SK-N-SH treated with all-trans-retinoic acid at 6 μM for 48 hours (cell line): ENCODE measurements at regions not wholly inside any gene's neighbourhood (a gene's known extent, or its start where the extent isn't known, plus 50 kb on each side); places are given as distances from the start of the nearest gene placed in this dataset.

ENCODE experiments used
- ATAC-seq: fragments of 200-7000 bp; cut with Tn5 transposase; 3 replicates; pipeline ENCODE4 v1.9.1; 2020; ENCODE audit warnings: mild to moderate bottlenecking, moderate library complexity
- ARNTL ChIP-seq: fragments of 450-650 bp; formaldehyde crosslinking; IDR thresholded peaks from 2 replicates; pipeline ENCODE4 v1.5.0; 2020; ENCODE audit warnings: low read depth, mild to moderate bottlenecking, moderate library complexity, borderline replicate concordance
- BACH2 ChIP-seq: fragments of 250-450 bp; sonication (Bioruptor Pico); IDR thresholded peaks from 2 replicates; pipeline ENCODE4 v1.9.0; 2021; ENCODE audit warnings: mild to moderate bottlenecking, borderline replicate concordance
- CSDC2 ChIP-seq: fragments of 250-450 bp; sonication (Bioruptor Pico); IDR thresholded peaks from 2 replicates; pipeline ENCODE4 v1.5.0; 2020; ENCODE audit warnings: mild to moderate bottlenecking, moderate library complexity
- ESRRG ChIP-seq: fragments of 250-450 bp; sonication (Bioruptor Pico); IDR thresholded peaks from 2 replicates; pipeline ENCODE4 v1.6.1; 2021; ENCODE audit warnings: mild to moderate bottlenecking
- GLIS3 ChIP-seq: fragments of 250-450 bp; sonication (Bioruptor Pico); IDR thresholded peaks from 2 replicates; pipeline ENCODE4 v1.5.0; 2020; ENCODE audit warnings: mild to moderate bottlenecking, moderate library complexity
- ISL1 ChIP-seq: fragments of 250-450 bp; sonication (Bioruptor Pico); IDR thresholded peaks from 2 replicates; pipeline ENCODE4 v2.1.2; 2022; ENCODE audit warnings: mild to moderate bottlenecking, moderate library complexity
- OSR1 ChIP-seq: fragments of 250-450 bp; sonication (Bioruptor Pico); IDR thresholded peaks from 2 replicates; pipeline ENCODE4 v1.8.0; 2022; ENCODE audit warnings: moderate library complexity, mild to moderate bottlenecking, inconsistent platforms
- POU6F1 ChIP-seq: fragments of 250-450 bp; sonication (Bioruptor Pico); IDR thresholded peaks from 2 replicates; pipeline ENCODE4 v1.8.0; 2021; ENCODE audit warnings: low read depth, mild to moderate bottlenecking, moderate library complexity, borderline replicate concordance
- PPARA ChIP-seq: fragments of 250-450 bp; sonication (Bioruptor Pico); IDR thresholded peaks from 2 replicates; pipeline ENCODE4 v1.5.0; 2020; ENCODE audit warnings: mild to moderate bottlenecking, borderline replicate concordance
- RARB ChIP-seq: fragments of 250-450 bp; sonication (Bioruptor Pico); IDR thresholded peaks from 2 replicates; pipeline ENCODE4 v1.8.0; 2021; ENCODE audit warnings: mild to moderate bottlenecking, moderate library complexity
- SNAI2 ChIP-seq: fragments of 250-450 bp; sonication (Bioruptor Pico); IDR thresholded peaks from 2 replicates; pipeline ENCODE4 v1.5.0; 2020; ENCODE audit warnings: mild to moderate bottlenecking, moderate library complexity
- TOX ChIP-seq: fragments of 250-450 bp; sonication (Bioruptor Pico); IDR thresholded peaks from 2 replicates; pipeline ENCODE4 v1.8.0; 2021; ENCODE audit warnings: mild to moderate bottlenecking, moderate library complexity, borderline replicate concordance
- TSHZ2 ChIP-seq: fragments of 250-450 bp; sonication (Bioruptor Pico); IDR thresholded peaks from 2 replicates; pipeline ENCODE4 v1.5.0; 2020; ENCODE audit warnings: mild to moderate bottlenecking, moderate library complexity
- ZC3H10 ChIP-seq: fragments of 250-450 bp; sonication (Bioruptor Pico); IDR thresholded peaks from 2 replicates; pipeline ENCODE4 v1.5.1; 2021; ENCODE audit warnings: mild to moderate bottlenecking, moderate library complexity
- ZFP3 ChIP-seq: fragments of 250-450 bp; sonication (Bioruptor Pico); IDR thresholded peaks from 2 replicates; pipeline ENCODE4 v1.5.0; 2020; ENCODE audit warnings: mild to moderate bottlenecking, moderate library complexity
- ZFP30 ChIP-seq: fragments of 450-650 bp; formaldehyde crosslinking; IDR thresholded peaks from 2 replicates; pipeline ENCODE4 v1.5.0; 2022; ENCODE audit warnings: mild to moderate bottlenecking, moderate library complexity
- ZNF565 ChIP-seq: fragments of 450-650 bp; formaldehyde crosslinking; conservative IDR thresholded peaks from 2 replicates; pipeline ENCODE4 v1.5.0; 2020; ENCODE audit warnings: low read depth, mild to moderate bottlenecking, moderate library complexity
- ZNF70 ChIP-seq: fragments of 450-650 bp; formaldehyde crosslinking; IDR thresholded peaks from 2 replicates; pipeline ENCODE4 v1.5.0; 2020; ENCODE audit warnings: mild to moderate bottlenecking, moderate library complexity
- ZNF8 ChIP-seq: fragments of 450-650 bp; formaldehyde crosslinking; IDR thresholded peaks from 2 replicates; pipeline ENCODE4 v1.5.0; 2020; ENCODE audit warnings: mild to moderate bottlenecking, moderate library complexity
- TF ChIP-seq, protein P1 (sequence below): fragments of 250-450 bp; sonication (Bioruptor Pico); IDR thresholded peaks from 2 replicates; pipeline ENCODE4 v1.8.0; 2020; ENCODE audit warnings: mild to moderate bottlenecking, moderate library complexity, borderline replicate concordance
- TF ChIP-seq, protein P2 (sequence below): fragments of 250-450 bp; sonication (Bioruptor Pico); IDR thresholded peaks from 2 replicates; pipeline ENCODE4 v1.5.1; 2020; ENCODE audit warnings: low read depth, mild to moderate bottlenecking, moderate library complexity
- TF ChIP-seq, protein P3 (sequence below): fragments of 250-450 bp; sonication (Bioruptor Pico); IDR thresholded peaks from 2 replicates; pipeline ENCODE4 v1.5.1; 2021; ENCODE audit warnings: mild to moderate bottlenecking, moderate library complexity

DNA sequence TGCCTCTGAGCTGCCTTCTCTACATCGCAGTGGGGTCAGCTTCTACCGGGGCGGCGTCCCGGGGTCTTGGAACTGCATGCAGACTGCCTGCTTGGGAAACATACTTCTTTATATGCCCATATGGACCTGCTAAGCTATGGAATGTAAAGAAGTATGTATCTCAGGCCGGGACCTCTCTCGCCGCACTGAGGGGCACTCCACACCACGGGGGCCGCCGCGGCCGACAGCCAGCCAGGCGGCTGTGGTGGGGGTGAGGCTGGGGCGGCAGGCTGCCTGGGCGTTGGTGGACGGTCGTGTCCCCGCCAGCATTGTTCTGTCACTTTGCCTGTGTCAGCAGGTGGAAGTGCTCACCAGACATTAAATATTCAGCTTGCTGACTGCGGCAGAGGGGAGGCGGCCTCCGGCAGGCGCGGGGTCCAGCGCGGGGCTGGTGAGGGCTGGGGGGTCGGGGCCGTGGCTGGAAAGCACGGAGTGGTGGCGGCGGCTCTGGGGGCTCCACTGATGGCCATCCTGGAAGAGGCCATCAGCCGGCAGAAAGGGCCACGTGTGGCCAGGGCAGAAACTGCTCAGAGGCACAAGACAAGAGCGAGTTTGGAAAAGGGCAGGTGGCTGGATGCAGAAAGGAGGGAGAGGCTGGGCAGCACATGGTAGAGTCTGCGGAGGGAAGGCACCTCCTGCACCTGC is 78.6 kb upstream of the GATA5 start:
- TF ChIP-seq GLIS3 (CRISPR knock-in tag) (no peak), OSR1 (no peak), ZC3H10 (CRISPR knock-in tag) (no peak), POU6F1 (CRISPR knock-in tag) (no peak), ZFP3 (CRISPR knock-in tag) (no peak), ZNF565 (no peak), TSHZ2 (CRISPR knock-in tag) (no peak)
- TF ChIP-seq, protein P1, sequence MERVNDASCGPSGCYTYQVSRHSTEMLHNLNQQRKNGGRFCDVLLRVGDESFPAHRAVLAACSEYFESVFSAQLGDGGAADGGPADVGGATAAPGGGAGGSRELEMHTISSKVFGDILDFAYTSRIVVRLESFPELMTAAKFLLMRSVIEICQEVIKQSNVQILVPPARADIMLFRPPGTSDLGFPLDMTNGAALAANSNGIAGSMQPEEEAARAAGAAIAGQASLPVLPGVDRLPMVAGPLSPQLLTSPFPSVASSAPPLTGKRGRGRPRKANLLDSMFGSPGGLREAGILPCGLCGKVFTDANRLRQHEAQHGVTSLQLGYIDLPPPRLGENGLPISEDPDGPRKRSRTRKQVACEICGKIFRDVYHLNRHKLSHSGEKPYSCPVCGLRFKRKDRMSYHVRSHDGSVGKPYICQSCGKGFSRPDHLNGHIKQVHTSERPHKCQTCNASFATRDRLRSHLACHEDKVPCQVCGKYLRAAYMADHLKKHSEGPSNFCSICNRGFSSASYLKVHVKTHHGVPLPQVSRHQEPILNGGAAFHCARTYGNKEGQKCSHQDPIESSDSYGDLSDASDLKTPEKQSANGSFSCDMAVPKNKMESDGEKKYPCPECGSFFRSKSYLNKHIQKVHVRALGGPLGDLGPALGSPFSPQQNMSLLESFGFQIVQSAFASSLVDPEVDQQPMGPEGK (CRISPR knock-in tag), result no peak
- ATAC-seq, result no peak

GRCh38 chr20:62554898-62555641 is 79.3 kb upstream of the GATA5 start:
- no peak for TF ChIP-seq PPARA (CRISPR knock-in tag)
- no peak for TF ChIP-seq POU6F1 (CRISPR knock-in tag)
- no peak for TF ChIP-seq CSDC2 (CRISPR knock-in tag)
- TF ChIP-seq, protein P2, sequence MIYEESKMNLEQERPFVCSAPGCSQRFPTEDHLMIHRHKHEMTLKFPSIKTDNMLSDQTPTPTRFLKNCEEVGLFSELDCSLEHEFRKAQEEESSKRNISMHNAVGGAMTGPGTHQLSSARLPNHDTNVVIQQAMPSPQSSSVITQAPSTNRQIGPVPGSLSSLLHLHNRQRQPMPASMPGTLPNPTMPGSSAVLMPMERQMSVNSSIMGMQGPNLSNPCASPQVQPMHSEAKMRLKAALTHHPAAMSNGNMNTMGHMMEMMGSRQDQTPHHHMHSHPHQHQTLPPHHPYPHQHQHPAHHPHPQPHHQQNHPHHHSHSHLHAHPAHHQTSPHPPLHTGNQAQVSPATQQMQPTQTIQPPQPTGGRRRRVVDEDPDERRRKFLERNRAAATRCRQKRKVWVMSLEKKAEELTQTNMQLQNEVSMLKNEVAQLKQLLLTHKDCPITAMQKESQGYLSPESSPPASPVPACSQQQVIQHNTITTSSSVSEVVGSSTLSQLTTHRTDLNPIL (CRISPR knock-in tag), result no peak
- TF ChIP-seq OSR1, result no peak
- no peak for TF ChIP-seq ZFP3 (CRISPR knock-in tag)
- TF ChIP-seq BACH2 (CRISPR knock-in tag), result no peak
- no peak for TF ChIP-seq TOX (CRISPR knock-in tag)
- no peak for TF ChIP-seq TSHZ2 (CRISPR knock-in tag)
- no peak for TF ChIP-seq ESRRG (CRISPR knock-in tag)
- TF ChIP-seq ZFP30, result no peak
- TF ChIP-seq ISL1 (CRISPR knock-in tag), result no peak
- no peak for TF ChIP-seq RARB (CRISPR knock-in tag)
- TF ChIP-seq ZNF8, result no peak
- no peak for TF ChIP-seq ARNTL (CRISPR knock-in tag)
- no peak for TF ChIP-seq ZNF70 (CRISPR knock-in tag)
- no peak for TF ChIP-seq SNAI2 (CRISPR knock-in tag)
- TF ChIP-seq, protein P3, sequence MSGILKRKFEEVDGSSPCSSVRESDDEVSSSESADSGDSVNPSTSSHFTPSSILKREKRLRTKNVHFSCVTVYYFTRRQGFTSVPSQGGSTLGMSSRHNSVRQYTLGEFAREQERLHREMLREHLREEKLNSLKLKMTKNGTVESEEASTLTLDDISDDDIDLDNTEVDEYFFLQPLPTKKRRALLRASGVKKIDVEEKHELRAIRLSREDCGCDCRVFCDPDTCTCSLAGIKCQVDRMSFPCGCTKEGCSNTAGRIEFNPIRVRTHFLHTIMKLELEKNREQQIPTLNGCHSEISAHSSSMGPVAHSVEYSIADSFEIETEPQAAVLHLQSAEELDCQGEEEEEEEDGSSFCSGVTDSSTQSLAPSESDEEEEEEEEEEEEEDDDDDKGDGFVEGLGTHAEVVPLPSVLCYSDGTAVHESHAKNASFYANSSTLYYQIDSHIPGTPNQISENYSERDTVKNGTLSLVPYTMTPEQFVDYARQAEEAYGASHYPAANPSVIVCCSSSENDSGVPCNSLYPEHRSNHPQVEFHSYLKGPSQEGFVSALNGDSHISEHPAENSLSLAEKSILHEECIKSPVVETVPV, result no peak
- TF ChIP-seq, protein P1 (CRISPR knock-in tag), result no peak
- TF ChIP-seq ZC3H10 (CRISPR knock-in tag), result no peak
- ATAC-seq, result no peak
